Panc1 (cell line): ENCODE measurements at regions not wholly inside any gene's neighbourhood (a gene's known extent, or its start where the extent isn't known, plus 50 kb on each side); places are given as distances from the start of the nearest gene placed in this dataset.

Experiments used
- POLR2AphosphoS5 ChIP-seq: IDR thresholded peaks from 2 replicates; pipeline ENCODE4 v1.6.1; 2012; ENCODE audit warnings: mild to moderate bottlenecking, low read depth, low read length, moderate library complexity
- TF ChIP-seq, protein P1 (sequence below): fragments of 450-650 bp; IDR thresholded peaks from 2 replicates; pipeline ENCODE4 v1.5.1; 2017; ENCODE audit warnings: mild to moderate bottlenecking

DNA sequence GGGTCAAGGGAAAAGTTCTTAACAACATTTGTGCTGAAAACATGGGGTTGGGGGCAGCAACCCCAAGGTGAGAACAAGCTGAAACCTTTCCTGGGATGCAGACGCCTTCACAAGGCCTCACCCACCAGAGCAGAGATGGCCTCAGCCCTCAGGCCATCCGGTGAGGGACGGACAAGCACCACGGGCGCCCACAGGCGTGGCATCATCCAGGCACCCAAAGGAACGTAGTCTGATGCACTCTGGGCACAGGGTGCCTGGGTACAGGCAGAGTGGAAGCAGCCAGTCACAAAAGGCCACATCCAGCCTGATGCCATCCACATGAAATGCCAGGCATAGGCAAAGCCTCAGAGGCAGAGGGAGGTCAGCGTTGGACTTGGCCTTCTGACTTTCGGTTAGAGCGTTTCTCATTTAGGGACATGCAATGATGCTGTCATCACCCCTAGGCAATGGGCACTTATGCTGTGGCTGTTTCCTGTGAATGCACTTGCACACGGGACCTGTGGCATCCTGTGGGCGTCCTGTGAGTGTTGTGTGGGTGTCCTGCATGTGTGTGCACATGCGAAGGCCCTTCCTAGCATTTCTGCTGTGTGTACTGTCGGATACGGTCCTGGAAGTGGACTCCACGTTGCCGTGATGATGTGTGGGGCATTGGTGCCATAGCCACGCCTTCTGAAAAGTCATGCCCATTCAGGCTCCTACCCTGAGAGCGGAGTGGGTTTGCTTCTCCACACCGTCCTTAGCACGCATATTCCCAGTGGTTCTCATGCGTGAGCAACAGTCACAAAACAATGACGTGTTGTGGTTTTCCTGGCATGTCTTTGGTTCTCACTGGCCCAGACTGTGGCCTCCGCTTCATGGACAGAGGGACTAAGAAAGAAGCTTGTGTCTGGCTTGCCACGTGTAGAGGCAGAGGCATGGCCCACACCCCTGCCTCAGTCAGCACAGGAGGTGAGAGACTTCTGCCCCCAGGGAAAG is 52.7 kb upstream of the ZNF469 start:
- TF ChIP-seq, protein P1, sequence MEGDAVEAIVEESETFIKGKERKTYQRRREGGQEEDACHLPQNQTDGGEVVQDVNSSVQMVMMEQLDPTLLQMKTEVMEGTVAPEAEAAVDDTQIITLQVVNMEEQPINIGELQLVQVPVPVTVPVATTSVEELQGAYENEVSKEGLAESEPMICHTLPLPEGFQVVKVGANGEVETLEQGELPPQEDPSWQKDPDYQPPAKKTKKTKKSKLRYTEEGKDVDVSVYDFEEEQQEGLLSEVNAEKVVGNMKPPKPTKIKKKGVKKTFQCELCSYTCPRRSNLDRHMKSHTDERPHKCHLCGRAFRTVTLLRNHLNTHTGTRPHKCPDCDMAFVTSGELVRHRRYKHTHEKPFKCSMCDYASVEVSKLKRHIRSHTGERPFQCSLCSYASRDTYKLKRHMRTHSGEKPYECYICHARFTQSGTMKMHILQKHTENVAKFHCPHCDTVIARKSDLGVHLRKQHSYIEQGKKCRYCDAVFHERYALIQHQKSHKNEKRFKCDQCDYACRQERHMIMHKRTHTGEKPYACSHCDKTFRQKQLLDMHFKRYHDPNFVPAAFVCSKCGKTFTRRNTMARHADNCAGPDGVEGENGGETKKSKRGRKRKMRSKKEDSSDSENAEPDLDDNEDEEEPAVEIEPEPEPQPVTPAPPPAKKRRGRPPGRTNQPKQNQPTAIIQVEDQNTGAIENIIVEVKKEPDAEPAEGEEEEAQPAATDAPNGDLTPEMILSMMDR = no peak
- no peak for TF ChIP-seq POLR2AphosphoS5
